ENCODE measurements at regions not wholly inside any gene's neighbourhood (a gene's known extent, or its start where the extent isn't known, plus 50 kb on each side); places are given as distances from the start of the nearest gene placed in this dataset.

DNA sequence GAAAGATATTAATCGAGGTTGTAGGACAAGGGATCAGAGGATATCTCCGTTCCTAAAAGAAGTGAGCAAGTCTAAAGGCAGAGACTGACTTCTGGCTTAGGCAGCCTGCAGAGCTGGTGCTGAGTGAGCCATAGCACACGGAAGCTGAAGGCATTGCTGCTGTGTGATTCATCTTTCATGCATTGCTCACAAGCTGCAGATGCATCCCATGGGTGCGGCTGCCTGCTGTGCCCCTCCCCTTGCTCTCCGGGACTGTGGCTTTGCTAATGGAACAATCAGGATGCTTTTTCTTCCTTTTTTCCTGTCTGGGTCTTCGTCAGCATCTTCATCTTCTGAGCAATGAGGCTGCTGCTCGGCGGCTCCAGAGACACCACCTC is 341.4 kb downstream of the DIRAS2 start:
- Histone ChIP-seq H3K9me3 (ENCODE audit: low read length) (no peaks in the 10 kb centered on the region), H3K9me2 (ENCODE audit: insufficient read depth, low read length) (no peaks in the 10 kb centered on the region), H3K27ac (ENCODE audit: low read length) (peak overlapping the region; percentile 33), H3K79me2 (replicated peaks; ENCODE audit: insufficient read depth, low read length) (no peaks in the 10 kb centered on the region), H4K20me1 (ENCODE audit: insufficient read depth) (no peaks in the 10 kb centered on the region), H3F3A (ENCODE audit: insufficient read depth, low read length, poor library complexity, severe bottlenecking) (peaks cover 4% of the 10 kb centered on the region), H3K36me3 (ENCODE audit: insufficient read depth, low read length) (no peaks in the 10 kb centered on the region), H3K4me2 (ENCODE audit: low read length) (no peak overlapping the region), H3K4me3 (ENCODE audit: low read length) (peak overlapping the region; percentile 33), H2AFZ (ENCODE audit: low read depth, low read length) (no peak overlapping the region), H3K9ac (ENCODE audit: low read length) (no peak overlapping the region), H3K27me3 (ENCODE audit: insufficient read depth, low read depth, low read length) (no peaks in the 10 kb centered on the region)
- TF ChIP-seq REST (IDR thresholded peaks at IDR 0.05; ENCODE audit: borderline replicate concordance) (peak; percentile 15), EZH2 (IDR thresholded peaks at IDR 0.05; ENCODE audit: borderline replicate concordance, insufficient read depth, low read length, poor library complexity, severe bottlenecking) (no peak), TAF1 (IDR thresholded peaks at IDR 0.05; ENCODE audit: low read depth) (no peak), POLR2AphosphoS5 (IDR thresholded peaks at IDR 0.05) (no peak), CTCF (IDR thresholded peaks at IDR 0.05; ENCODE audit: poor library complexity, severe bottlenecking) (peak; percentile 37), RAD21 (conservative IDR thresholded peaks at IDR 0.05) (no peak), EP300 (conservative IDR thresholded peaks at IDR 0.05; ENCODE audit: poor library complexity, severe bottlenecking) (no peak), MXI1 (conservative IDR thresholded peaks at IDR 0.05; ENCODE audit: poor library complexity, severe bottlenecking) (no peak), SMC3 (conservative IDR thresholded peaks at IDR 0.05; ENCODE audit: poor library complexity) (no peak)

DNA sequence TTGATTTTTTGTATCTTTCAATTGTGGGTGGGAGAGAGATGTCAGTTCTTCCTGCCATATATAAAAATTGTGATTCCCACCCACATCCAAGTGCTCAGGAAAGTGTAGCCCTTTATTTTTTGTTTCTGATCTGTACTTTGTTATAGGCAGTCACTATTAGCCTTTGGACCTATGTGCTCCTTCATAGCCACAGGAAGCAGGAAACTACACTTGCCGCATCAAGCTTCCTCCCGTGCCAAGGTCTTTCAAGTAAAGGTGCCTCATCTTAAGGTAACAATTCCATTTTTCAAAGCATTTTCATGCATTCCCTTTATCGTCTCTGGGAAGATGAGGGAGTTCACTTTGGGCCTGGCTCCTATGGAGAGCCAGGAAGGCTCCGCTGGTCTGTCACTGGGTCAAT is 339.0 kb downstream of the DIRAS2 start:
- no peaks in the 10 kb centered on the region for H3K79me2 ChIP-seq (replicated peaks; ENCODE audit: insufficient read depth, low read length)
- TF ChIP-seq TAF1 (IDR thresholded peaks at IDR 0.05; ENCODE audit: low read depth) (no peak), POLR2AphosphoS5 (IDR thresholded peaks at IDR 0.05) (no peak), REST (IDR thresholded peaks at IDR 0.05; ENCODE audit: borderline replicate concordance) (no peak)

More for the DNA sequence above, 339.0 kb downstream of the DIRAS2 start:
- H2AFZ ChIP-seq (ENCODE audit: low read depth, low read length): no peak overlapping the region
- H3K4me2 ChIP-seq (ENCODE audit: low read length): no peak overlapping the region
- H3K27me3 ChIP-seq (ENCODE audit: insufficient read depth, low read depth, low read length): no peaks in the 10 kb centered on the region
- no peak overlapping the region for H3K4me3 ChIP-seq (ENCODE audit: low read length)
- H3F3A ChIP-seq (ENCODE audit: insufficient read depth, low read length, poor library complexity, severe bottlenecking): peaks cover 4% of the 10 kb centered on the region
- H3K9ac ChIP-seq (ENCODE audit: low read length): no peak overlapping the region
- no peaks in the 10 kb centered on the region for H4K20me1 ChIP-seq (ENCODE audit: insufficient read depth)
- H3K9me2 ChIP-seq (ENCODE audit: insufficient read depth, low read length): no peaks in the 10 kb centered on the region
- no peak overlapping the region for H3K27ac ChIP-seq (ENCODE audit: low read length)
- no peaks in the 10 kb centered on the region for H3K9me3 ChIP-seq (ENCODE audit: low read length)
- no peaks in the 10 kb centered on the region for H3K36me3 ChIP-seq (ENCODE audit: insufficient read depth, low read length)
